Liver (tissue), 3 donors: ENCODE measurements at regions not wholly inside any gene's neighbourhood (a gene's known extent, or its start where the extent isn't known, plus 50 kb on each side); places are given as distances from the start of the nearest gene placed in this dataset.

Experiments used
- CTCF ChIP-seq: fragments of 150-350 bp; IDR thresholded peaks from 2 replicates; pipeline ENCODE4 v1.5.1; 2017; ENCODE audit warnings: improper control_type of control experiment, low read depth, low read length; ENCODE audit not compliant: missing input control
- JUND ChIP-seq, 2 donors: IDR thresholded peaks; 2 replicates each; pipeline ENCODE4 v1.6.1; 2016; ENCODE audit warnings: antibody characterized with exemption in 2 of 2
- TF ChIP-seq, protein P1 (sequence below): IDR thresholded peaks from 2 replicates; pipeline ENCODE4 v1.6.1; 2016; ENCODE audit warnings: antibody characterized with exemption
- donor health status: healthy.
- donor health status: healthy.

DNA sequence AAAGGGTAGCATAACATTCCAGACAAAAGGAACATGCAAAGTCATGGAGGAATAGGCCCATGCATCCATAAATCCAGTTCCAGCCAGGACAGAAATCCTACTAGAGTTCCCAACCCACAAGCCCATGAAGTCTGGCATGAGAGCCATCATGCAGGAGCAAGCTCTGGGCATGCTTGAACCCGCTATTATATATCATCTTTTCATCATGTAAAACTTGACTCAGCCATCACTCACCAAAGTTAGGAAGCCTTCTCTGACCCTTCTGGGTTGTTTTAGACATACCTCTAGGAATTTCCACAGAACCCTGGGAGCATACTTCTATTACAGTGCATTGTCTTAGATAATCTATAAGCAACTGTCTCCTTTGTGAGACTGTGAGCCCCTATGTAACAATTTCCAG lies 293.0 kb upstream of the NPSR1 start:
- TF ChIP-seq CTCF (no peak), JUND (IDR thresholded peaks at IDR 0.05) (no peak)
- TF ChIP-seq, protein P1, sequence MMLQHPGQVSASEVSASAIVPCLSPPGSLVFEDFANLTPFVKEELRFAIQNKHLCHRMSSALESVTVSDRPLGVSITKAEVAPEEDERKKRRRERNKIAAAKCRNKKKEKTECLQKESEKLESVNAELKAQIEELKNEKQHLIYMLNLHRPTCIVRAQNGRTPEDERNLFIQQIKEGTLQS = no peak
